ENCODE measurements at regions not wholly inside any gene's neighbourhood (a gene's known extent, or its start where the extent isn't known, plus 50 kb on each side); places are given as distances from the start of the nearest gene placed in this dataset.

DNA sequence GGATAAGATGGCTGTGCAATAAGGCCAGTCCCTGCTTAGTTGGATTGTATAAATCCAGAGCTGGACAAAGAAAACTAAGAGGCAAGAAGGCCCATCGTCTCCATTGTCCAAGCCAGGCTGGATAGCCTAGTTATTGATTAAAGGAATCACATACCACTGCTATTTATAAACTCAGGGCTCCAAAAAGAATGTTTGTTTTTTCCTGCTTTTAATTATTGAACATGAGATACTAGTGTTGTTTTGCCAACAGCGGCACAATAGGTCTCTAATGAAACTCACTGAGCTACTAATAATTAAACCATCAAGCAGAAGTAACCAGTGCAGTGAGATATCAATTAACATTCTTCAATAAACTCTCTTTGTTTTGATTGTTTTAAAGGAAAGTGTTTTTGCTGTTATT, 259.7 kb downstream of the INSC start:
- no peak overlapping the region for H3K4me3 ChIP-seq (ENCODE audit: low read length)
- H3K27me3 ChIP-seq (ENCODE audit: low read length), result no peaks in the 10 kb centered on the region
- H3K9me2 ChIP-seq (replicated peaks; ENCODE audit: low read length), result no peaks in the 10 kb centered on the region
- no peaks in the 10 kb centered on the region for H3F3A ChIP-seq (ENCODE audit: low read length, unreplicated experiment)
- no peaks in the 10 kb centered on the region for H4K20me1 ChIP-seq (ENCODE audit: low read length)
- H3K79me2 ChIP-seq (ENCODE audit: low read length), result no peaks in the 10 kb centered on the region
- DNase-seq, result no peak
- no peaks in the 10 kb centered on the region for H3K4me1 ChIP-seq (ENCODE audit: insufficient read depth, low read length)
- TF ChIP-seq EZH2 (IDR thresholded peaks at IDR 0.05; ENCODE audit: low read length, unreplicated experiment), result no peak
- TF ChIP-seq EZH2phosphoT487 (IDR thresholded peaks at IDR 0.05; ENCODE audit: borderline replicate concordance, low read length), result no peak
- no peak for TF ChIP-seq CTCF (conservative IDR thresholded peaks at IDR 0.05; ENCODE audit: low read depth, low read length)
- intact Hi-C loops (cut with micrococcal nuclease), result no loop called here
- H3K9me3 ChIP-seq (ENCODE audit: low read length), result no peaks in the 10 kb centered on the region
- no peak overlapping the region for H2AFZ ChIP-seq (ENCODE audit: low read length)
- no peak overlapping the region for H3K9ac ChIP-seq (ENCODE audit: low read length)
- CTCF ChIA-PET, result no interaction called here
- no peak overlapping the region for H3K4me2 ChIP-seq (ENCODE audit: low read length)
- H3K36me3 ChIP-seq (ENCODE audit: low read depth, low read length), result no peaks in the 10 kb centered on the region
- no TSS peak for BruUV-seq (replicated peaks)
- ATAC-seq, result no peak
- POLR2A ChIA-PET (ENCODE audit: unreplicated experiment), result no interaction called here
- H3K27ac ChIP-seq (ENCODE audit: low read length), result no peak overlapping the region

DNA sequence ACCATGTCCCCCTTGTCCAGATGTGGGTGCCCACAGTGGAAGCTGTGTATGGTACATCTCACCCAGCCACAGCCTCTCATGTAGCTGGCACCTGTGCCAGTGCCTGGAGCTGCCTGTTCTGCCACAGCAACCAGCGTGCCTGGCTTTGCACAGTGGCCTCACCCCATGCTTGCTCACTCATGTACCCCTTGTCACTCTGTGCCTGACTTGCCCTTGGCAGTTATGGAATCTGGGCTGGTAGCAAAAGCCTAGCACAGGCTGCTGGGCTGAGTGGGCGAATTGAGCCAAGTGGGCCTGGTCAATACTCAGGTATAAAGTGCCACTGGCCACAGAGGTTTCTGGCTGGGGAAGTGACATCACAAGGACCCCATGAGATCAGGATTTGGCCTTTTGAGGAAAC, 264.2 kb downstream of the INSC start:
- no peak overlapping the region for H3K9ac ChIP-seq (ENCODE audit: low read length)
- intact Hi-C loops (cut with micrococcal nuclease), result no loop called here
- H3K36me3 ChIP-seq (ENCODE audit: low read depth, low read length), result no peaks in the 10 kb centered on the region
- no peaks in the 10 kb centered on the region for H3K27me3 ChIP-seq (ENCODE audit: low read length)
- POLR2A ChIA-PET (ENCODE audit: unreplicated experiment), result no interaction called here
- no peaks in the 10 kb centered on the region for H3K4me1 ChIP-seq (ENCODE audit: insufficient read depth, low read length)
- H3K4me3 ChIP-seq (ENCODE audit: low read length), result no peak overlapping the region
- H3F3A ChIP-seq (ENCODE audit: low read length, unreplicated experiment), result no peaks in the 10 kb centered on the region
- H2AFZ ChIP-seq (ENCODE audit: low read length), result no peak overlapping the region
- no TSS peak for BruUV-seq (replicated peaks)
- ATAC-seq (no peak), DNase-seq (no peak)
- no peak overlapping the region for H3K4me2 ChIP-seq (ENCODE audit: low read length)
- no peak overlapping the region for H3K27ac ChIP-seq (ENCODE audit: low read length)
- H4K20me1 ChIP-seq (ENCODE audit: low read length), result no peaks in the 10 kb centered on the region
- no peaks in the 10 kb centered on the region for H3K9me2 ChIP-seq (replicated peaks; ENCODE audit: low read length)
- CTCF ChIA-PET, result no interaction called here
- no peak for TF ChIP-seq CTCF (conservative IDR thresholded peaks at IDR 0.05; ENCODE audit: low read depth, low read length)
- TF ChIP-seq EZH2phosphoT487 (IDR thresholded peaks at IDR 0.05; ENCODE audit: borderline replicate concordance, low read length), result no peak
- TF ChIP-seq EZH2 (IDR thresholded peaks at IDR 0.05; ENCODE audit: low read length, unreplicated experiment), result no peak
- H3K9me3 ChIP-seq (ENCODE audit: low read length), result no peaks in the 10 kb centered on the region
- H3K79me2 ChIP-seq (ENCODE audit: low read length), result no peaks in the 10 kb centered on the region

DNA sequence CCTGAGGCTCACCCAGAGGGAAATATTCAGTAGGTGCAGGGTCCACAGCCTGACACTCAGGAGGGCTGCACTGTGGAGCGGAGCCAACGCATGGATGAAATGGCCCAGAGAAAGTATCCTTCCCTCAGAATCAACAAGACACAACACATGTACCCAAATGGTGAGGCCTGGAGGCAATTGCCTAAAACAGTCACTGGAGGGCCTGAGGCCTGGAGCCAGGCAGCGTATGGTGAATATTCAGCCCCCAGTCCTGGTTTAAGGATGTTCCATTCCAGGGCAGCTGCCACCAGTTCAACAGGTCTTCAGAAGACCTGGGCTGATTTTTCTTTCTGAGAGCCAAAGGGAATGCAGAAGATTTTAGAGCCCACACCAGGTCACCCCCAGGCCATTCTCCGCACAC, 264.8 kb downstream of the INSC start:
- no peaks in the 10 kb centered on the region for H3K36me3 ChIP-seq (ENCODE audit: low read depth, low read length)
- H3K9me2 ChIP-seq (replicated peaks; ENCODE audit: low read length), result no peaks in the 10 kb centered on the region
- ChIA-PET CTCF (no interaction called here), POLR2A (ENCODE audit: unreplicated experiment) (no interaction called here)
- no peaks in the 10 kb centered on the region for H3K27me3 ChIP-seq (ENCODE audit: low read length)
- TF ChIP-seq EZH2 (IDR thresholded peaks at IDR 0.05; ENCODE audit: low read length, unreplicated experiment) (no peak), CTCF (conservative IDR thresholded peaks at IDR 0.05; ENCODE audit: low read depth, low read length) (no peak), EZH2phosphoT487 (IDR thresholded peaks at IDR 0.05; ENCODE audit: borderline replicate concordance, low read length) (no peak)
- H3K4me2 ChIP-seq (ENCODE audit: low read length), result no peak overlapping the region
- no peaks in the 10 kb centered on the region for H3K9me3 ChIP-seq (ENCODE audit: low read length)
- no peak overlapping the region for H3K27ac ChIP-seq (ENCODE audit: low read length)
- no peaks in the 10 kb centered on the region for H4K20me1 ChIP-seq (ENCODE audit: low read length)
- H3K4me1 ChIP-seq (ENCODE audit: insufficient read depth, low read length), result no peaks in the 10 kb centered on the region
- no peaks in the 10 kb centered on the region for H3F3A ChIP-seq (ENCODE audit: low read length, unreplicated experiment)
- H2AFZ ChIP-seq (ENCODE audit: low read length), result no peak overlapping the region
- H3K79me2 ChIP-seq (ENCODE audit: low read length), result no peaks in the 10 kb centered on the region
- H3K4me3 ChIP-seq (ENCODE audit: low read length), result no peak overlapping the region
- no peak for ATAC-seq
- intact Hi-C loops (cut with micrococcal nuclease), result no loop called here
- BruUV-seq (replicated peaks), result no TSS peak
- DNase-seq, result no peak
- H3K9ac ChIP-seq (ENCODE audit: low read length), result no peak overlapping the region
